ENCODE measurements at regions not wholly inside any gene's neighbourhood (a gene's known extent, or its start where the extent isn't known, plus 50 kb on each side); places are given as distances from the start of the nearest gene placed in this dataset.

DNA sequence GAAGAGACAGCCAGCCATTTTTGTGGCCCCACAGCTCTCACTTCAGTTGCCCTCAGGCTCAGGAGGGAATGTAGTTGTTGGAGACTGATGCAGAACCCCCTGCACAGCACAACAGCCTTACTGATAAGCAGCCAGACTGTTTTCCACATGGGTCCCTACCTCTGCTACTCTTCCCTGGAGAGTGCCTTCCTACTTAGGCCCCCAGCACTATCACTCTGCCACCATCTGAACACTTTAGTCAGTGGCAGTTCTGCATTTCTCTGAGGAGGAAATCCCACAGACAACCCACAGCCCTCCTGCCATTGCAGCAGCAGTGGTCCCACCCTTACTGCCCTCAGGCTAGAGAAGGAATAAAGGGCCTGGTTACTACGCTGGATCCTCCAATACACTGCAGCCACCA lies 61.8 kb upstream of the PTPRD start:
- no peak for DNase-seq (ENCODE audit: low read depth in 2 of 2)

DNA sequence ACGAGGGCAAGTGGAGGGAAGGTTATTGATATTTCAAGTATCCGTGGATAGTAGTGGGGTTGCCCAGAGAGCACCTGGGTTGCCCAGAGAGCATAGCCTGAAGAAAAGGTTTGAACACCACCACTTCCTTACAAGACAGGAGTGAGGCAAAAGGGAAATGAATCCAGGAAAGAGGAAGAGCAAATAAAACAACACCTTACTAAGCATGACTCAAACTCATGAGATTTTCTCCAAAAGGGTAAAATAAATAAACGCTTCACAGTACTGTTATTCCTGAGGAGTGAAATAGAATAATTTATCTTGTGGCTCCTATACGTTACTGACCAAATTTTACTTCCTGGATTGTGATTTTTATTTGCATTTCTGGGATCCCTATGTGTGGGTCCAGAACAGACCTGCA lies 65.2 kb upstream of the PTPRD start:
- DNase-seq (ENCODE audit: low read depth in 2 of 2): no peak

- no peak for DNase-seq (ENCODE audit: low read depth in 2 of 2)
Observed at GRCh38 chr9:10678790-10679189, 66.0 kb upstream of the PTPRD start.

DNA sequence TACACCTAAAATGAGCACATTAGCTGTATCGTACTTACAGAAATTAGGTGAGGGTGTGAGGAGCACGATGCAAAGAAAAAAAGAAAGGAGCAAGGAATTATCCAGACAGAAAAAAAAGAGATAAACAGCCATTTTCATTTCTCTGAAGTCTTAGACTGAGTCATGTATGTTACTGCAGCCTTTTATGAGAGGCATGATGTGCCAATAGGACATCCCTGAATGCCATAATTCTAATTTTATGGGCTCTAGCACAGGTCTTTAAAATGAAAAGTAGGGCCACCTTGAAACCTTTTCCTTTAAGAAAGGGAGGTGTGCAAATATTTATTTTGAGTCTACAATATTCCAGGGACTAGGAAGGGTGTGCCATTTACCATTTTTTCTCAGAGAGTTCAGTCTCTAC lies 74.1 kb upstream of the PTPRD start:
- DNase-seq (ENCODE audit: low read depth in 2 of 2): no peak

- no peak for DNase-seq (ENCODE audit: low read depth in 2 of 2)
Observed at GRCh38 chr9:10690546-10690945, 77.7 kb upstream of the PTPRD start.

- no peak for DNase-seq (ENCODE audit: low read depth in 2 of 2)
Observed at GRCh38 chr9:10697044-10697443, 84.2 kb upstream of the PTPRD start.

DNA sequence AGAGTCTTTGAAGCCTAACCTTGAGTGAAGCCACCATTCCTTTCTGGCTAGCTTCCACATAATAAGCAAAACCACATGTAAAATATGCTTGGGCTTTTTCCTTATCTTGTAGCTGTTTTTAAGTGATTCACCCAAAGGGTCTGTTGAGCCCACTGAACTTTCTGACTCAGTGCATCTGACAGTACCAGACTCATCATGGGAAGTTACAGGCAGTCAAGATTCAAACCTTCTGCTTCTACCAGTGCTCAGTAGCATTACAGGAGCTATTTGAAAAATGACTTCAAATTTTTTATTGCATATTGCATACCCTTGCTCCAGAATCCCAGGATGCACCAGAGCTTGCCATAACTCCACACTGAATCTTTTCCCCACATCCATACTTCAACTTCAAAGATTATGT lies 87.5 kb upstream of the PTPRD start:
- no peak for DNase-seq (ENCODE audit: low read depth in 2 of 2)

DNA sequence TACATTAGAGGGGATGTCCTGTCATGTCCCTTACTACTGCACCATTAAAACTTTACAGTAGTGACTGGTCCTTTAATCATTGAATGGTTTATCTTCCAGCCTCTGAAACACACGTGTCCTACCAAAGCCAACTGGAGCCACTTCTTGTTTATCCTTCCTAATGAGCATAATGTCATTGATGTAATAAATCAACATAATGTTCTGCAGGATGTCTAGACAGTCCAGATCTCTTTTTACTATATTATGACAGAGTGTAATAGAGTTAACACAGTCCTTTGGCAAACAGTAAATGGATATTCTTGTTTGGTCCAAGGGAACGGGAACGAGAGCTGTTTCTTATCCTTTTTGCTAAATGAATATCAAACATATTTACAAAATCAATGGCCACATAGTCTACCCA lies 88.1 kb upstream of the PTPRD start:
- DNase-seq (ENCODE audit: low read depth in 2 of 2): no peak

DNA sequence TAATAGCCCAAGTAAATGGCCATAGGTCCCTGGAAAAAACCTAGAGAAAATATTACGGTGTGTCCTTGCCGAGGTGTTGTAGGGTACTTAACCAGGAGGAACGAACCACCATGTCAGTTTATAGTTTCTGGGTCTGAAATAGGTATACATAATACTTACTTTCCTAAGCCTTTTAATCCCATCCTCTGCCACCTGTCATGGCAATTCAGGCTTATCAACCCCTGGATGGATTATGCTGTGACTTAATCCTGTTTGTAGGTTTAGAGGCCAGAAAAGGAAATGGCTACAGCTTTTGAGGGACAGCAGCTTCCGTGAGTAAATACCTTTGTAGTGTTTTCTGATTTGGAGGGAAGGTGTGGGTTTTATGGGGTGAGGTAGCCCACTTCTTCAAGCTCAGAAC lies 89.1 kb upstream of the PTPRD start:
- no peak for DNase-seq (ENCODE audit: low read depth in 2 of 2)

DNA sequence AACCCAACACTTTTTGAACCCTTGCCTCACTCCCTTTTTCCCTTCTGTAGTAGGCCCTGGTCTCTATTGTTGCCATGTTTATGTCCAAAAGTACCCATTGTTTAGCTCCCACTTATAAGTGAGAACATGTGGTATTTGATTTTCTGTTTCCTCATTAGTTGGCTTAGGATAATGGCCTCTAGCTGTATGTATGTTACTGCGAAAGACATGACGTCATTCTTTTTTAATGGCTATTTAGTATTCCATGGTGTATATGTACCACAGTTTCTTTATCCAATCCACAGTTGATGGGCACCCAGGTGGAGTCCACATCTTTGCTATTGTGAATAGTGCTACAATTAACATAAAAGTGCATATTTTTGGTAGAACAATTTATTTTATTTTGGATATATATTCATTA lies 90.3 kb upstream of the PTPRD start:
- no peak for DNase-seq (ENCODE audit: low read depth in 2 of 2)

GRCh38 chr9:10704720-10705119 lies 91.9 kb upstream of the PTPRD start:
- no peak for DNase-seq (ENCODE audit: low read depth in 2 of 2)

GRCh38 chr9:10705383-10705782 lies 92.6 kb upstream of the PTPRD start:
- no peak for DNase-seq (ENCODE audit: low read depth in 2 of 2)

DNA sequence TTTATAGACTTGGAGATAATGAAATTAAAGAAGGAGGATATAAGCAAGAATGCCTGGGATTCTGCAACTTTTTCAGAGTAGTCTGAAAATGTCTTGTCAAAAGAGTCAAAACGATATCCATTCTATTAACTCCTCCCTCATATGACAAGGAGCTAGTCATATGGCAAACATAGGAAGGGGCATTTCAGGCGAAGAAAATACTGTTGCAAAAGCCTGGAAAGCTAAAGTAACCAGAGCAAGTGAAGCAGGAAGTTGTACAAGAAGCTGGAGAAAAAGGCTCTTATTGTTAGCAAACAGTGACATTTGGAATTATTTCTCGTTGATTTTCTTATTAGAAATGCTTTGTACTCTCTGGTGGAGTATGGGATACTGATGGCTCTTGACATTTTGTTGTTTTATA lies 94.0 kb upstream of the PTPRD start:
- no peak for DNase-seq (ENCODE audit: low read depth in 2 of 2)

- no peak for DNase-seq (ENCODE audit: low read depth in 2 of 2)
Observed at GRCh38 chr9:10721301-10721700, 108.5 kb upstream of the PTPRD start.

DNA sequence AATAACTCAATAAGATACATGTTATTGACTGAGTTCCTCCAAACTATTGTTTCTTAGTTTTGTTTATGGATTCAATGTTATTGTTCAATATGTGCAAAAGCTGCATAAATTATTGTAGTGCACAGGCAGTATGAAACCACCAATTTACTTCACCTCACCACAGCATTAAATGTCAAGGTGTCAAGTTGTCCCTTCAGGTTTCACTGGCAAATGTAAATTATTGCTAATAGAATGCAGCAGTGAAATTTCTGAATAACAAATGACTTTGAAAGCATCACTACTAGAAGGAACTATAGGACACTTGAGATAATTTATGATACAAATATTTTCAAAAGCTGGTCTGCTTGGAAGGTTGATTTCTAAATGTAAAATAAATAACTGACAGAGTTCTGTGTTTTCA lies 116.4 kb upstream of the PTPRD start:
- no peak for DNase-seq (ENCODE audit: low read depth in 2 of 2)

GRCh38 chr9:10744669-10745068 lies 131.9 kb upstream of the PTPRD start:
- DNase-seq (ENCODE audit: low read depth in 2 of 2): no peak

GRCh38 chr9:10753474-10753873 lies 140.7 kb upstream of the PTPRD start:
- no peak for DNase-seq (ENCODE audit: low read depth in 2 of 2)

- no peak for DNase-seq (ENCODE audit: low read depth in 2 of 2)
Observed at GRCh38 chr9:10764481-10764880, 151.7 kb upstream of the PTPRD start.

GRCh38 chr9:10773136-10773535 lies 160.3 kb upstream of the PTPRD start:
- no peak for DNase-seq (ENCODE audit: low read depth in 2 of 2)

GRCh38 chr9:10774051-10774450 lies 161.2 kb upstream of the PTPRD start:
- no peak for DNase-seq (ENCODE audit: low read depth in 2 of 2)

GRCh38 chr9:10785255-10785654 lies 172.5 kb upstream of the PTPRD start:
- DNase-seq (ENCODE audit: low read depth in 2 of 2): no peak

- DNase-seq (ENCODE audit: low read depth in 2 of 2): no peak
Observed at GRCh38 chr9:10793306-10793705, 180.5 kb upstream of the PTPRD start.

DNA sequence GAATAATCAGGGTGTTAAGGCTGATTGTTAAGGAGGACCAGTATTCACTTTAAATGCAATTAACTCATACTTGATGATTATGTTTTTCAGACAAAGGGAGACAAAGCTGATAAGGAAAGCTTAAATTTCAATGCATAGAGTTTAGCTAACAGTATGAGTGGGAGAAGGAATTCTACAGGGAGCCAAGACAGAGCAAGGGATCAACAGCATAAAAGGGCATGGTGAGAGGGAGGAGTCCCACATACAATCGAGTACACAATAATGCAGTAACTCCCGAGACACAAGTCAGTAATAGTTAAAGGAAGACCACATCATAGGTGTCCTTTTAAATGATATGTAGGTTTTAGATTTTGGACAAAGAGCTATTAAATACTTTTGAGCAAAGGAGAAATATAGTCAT lies 191.7 kb upstream of the PTPRD start:
- no peak for DNase-seq (ENCODE audit: low read depth in 2 of 2)

- no peak for DNase-seq (ENCODE audit: low read depth in 2 of 2)
Observed at GRCh38 chr9:10806868-10807267, 194.1 kb upstream of the PTPRD start.

- DNase-seq (ENCODE audit: low read depth in 2 of 2): no peak
Observed at GRCh38 chr9:10818206-10818605, 205.4 kb upstream of the PTPRD start.
